ENCODE measurements at regions not wholly inside any gene's neighbourhood (a gene's known extent, or its start where the extent isn't known, plus 50 kb on each side); places are given as distances from the start of the nearest gene placed in this dataset.

GRCh38 chr15:62897634-62898033, 144.9 kb upstream of the TPM1 start:
- H3K4me1 ChIP-seq (ENCODE audit: control insufficient read depth in 4 of 4, insufficient read depth in 4 of 4, low read length in 3 of 4), result peaks cover 0 to 10% (median 3%) of the 10 kb centered on the region in 4 donors
- no peak overlapping the region for H3K27ac ChIP-seq (ENCODE audit: low read depth in 1 of 2, low read length in 2 of 2)
- TF ChIP-seq FOXA1 (IDR thresholded peaks at IDR 0.05) (no peak), NR2F2 (IDR thresholded peaks at IDR 0.05) (no peak), GABPA (IDR thresholded peaks at IDR 0.05 in 1 of 2, conservative IDR thresholded peaks at IDR 0.05 in 1 of 2) (no peak), JUND (IDR thresholded peaks at IDR 0.05) (no peak), HNF4A (conservative IDR thresholded peaks at IDR 0.05) (no peak), EGR1 (IDR thresholded peaks at IDR 0.05; ENCODE audit: low read depth in 2 of 2) (no peak), RXRA (IDR thresholded peaks at IDR 0.05) (no peak), TAF1 (conservative IDR thresholded peaks at IDR 0.05) (no peak), ATF3 (IDR thresholded peaks at IDR 0.05) (no peak), RAD21 (IDR thresholded peaks at IDR 0.05) (no peak), MAX (IDR thresholded peaks at IDR 0.05) (no peak), SP1 (IDR thresholded peaks at IDR 0.05) (no peak), FOXA2 (IDR thresholded peaks at IDR 0.05) (no peak), ZBTB33 (IDR thresholded peaks at IDR 0.05) (no peak), CTCF (IDR thresholded peaks at IDR 0.05; ENCODE audit: low read depth, low read length, missing input control) (no peak), HNF4G (IDR thresholded peaks at IDR 0.05) (no peak), YY1 (IDR thresholded peaks at IDR 0.05) (no peak), REST (IDR thresholded peaks at IDR 0.05) (no peak)
- no peak for DNase-seq (ENCODE audit: low spot score)
- H3K9me3 ChIP-seq (ENCODE audit: control insufficient read depth in 4 of 4, low read length in 3 of 4), result no peaks in the 10 kb centered on the region
- no peak overlapping the region for H3K9ac ChIP-seq (ENCODE audit: low read depth in 1 of 2, low read length in 2 of 2)
- no peak overlapping the region for H3K4me3 ChIP-seq (ENCODE audit: low read depth in 1 of 3, low read length in 3 of 3)
- no peaks in the 10 kb centered on the region for H3K27me3 ChIP-seq (ENCODE audit: control insufficient read depth in 4 of 4, insufficient read depth in 4 of 4, low read length in 3 of 4)
- no peaks in the 10 kb centered on the region for H3K36me3 ChIP-seq (ENCODE audit: control insufficient read depth in 4 of 4, insufficient read depth in 3 of 4, low read depth in 1 of 4, low read length in 3 of 4)
- WGBS, result 88% methylated on average over 8 of the region's 8 CpGs

All from liver (tissue), 8 donors.